Trophoblast cell (in vitro differentiated cells and primary cell): ENCODE measurements at regions not wholly inside any gene's neighbourhood (a gene's known extent, or its start where the extent isn't known, plus 50 kb on each side); places are given as distances from the start of the nearest gene placed in this dataset.

Experiments
- DNase-seq, 2 donors: peaks; one replicate each; pipeline ENCODE4 v3.0.0-alpha.2; 2016
- H2AFZ ChIP-seq: 2 replicates; pipeline ENCODE4 v1.6.1; 2013; ENCODE audit warnings: low read length, moderate library complexity, mild to moderate bottlenecking; ENCODE audit not compliant: insufficient read depth, poor library complexity
- H2AK5ac ChIP-seq: 2 replicates; pipeline ENCODE4 v1.6.1; 2013; ENCODE audit warnings: mild to moderate bottlenecking, low read length
- H2BK120ac ChIP-seq: 2 replicates; pipeline ENCODE4 v1.6.1; 2013; ENCODE audit warnings: low read length, mild to moderate bottlenecking, moderate library complexity; ENCODE audit not compliant: insufficient read depth, poor library complexity
- H2BK12ac ChIP-seq: 2 replicates; pipeline ENCODE4 v1.6.1; 2013; ENCODE audit warnings: mild to moderate bottlenecking, low read length, moderate library complexity
- H2BK5ac ChIP-seq: 2 replicates; pipeline ENCODE4 v1.6.1; 2013; ENCODE audit warnings: low read length, low read depth, moderate library complexity, mild to moderate bottlenecking; ENCODE audit not compliant: poor library complexity
- H3K14ac ChIP-seq: 2 replicates; pipeline ENCODE4 v1.6.1; 2013; ENCODE audit warnings: mild to moderate bottlenecking, low read length
- H3K18ac ChIP-seq: 2 replicates; pipeline ENCODE4 v1.6.1; 2013; ENCODE audit warnings: mild to moderate bottlenecking, low read length
- H3K23ac ChIP-seq: 2 replicates; pipeline ENCODE4 v1.6.1; 2013; ENCODE audit warnings: low read length
- H3K27ac ChIP-seq: 2 replicates; pipeline ENCODE4 v1.5.1; 2013; ENCODE audit warnings: low read depth, mild to moderate bottlenecking, inconsistent platforms, low read length, moderate library complexity
- H3K27me3 ChIP-seq: 2 replicates; pipeline ENCODE4 v1.6.1; 2013; ENCODE audit warnings: inconsistent platforms, mild to moderate bottlenecking, low read length, moderate library complexity; ENCODE audit not compliant: insufficient read depth
- H3K36me3 ChIP-seq, 2 experiments: 1 replicate in 1 of 2; 2 replicates in 1 of 2; pipeline ENCODE4 v1.6.1; 2013; ENCODE audit warnings: low read length in 2 of 2, mild to moderate bottlenecking in 2 of 2, moderate library complexity in 1 of 2; ENCODE audit not compliant: insufficient read depth in 2 of 2, control insufficient read depth in 1 of 2
- H3K4ac ChIP-seq: 2 replicates; pipeline ENCODE4 v1.6.1; 2013; ENCODE audit warnings: low read depth, mild to moderate bottlenecking, low read length, moderate library complexity
- H3K4me1 ChIP-seq, 2 experiments: 1 replicate in 1 of 2; 2 replicates in 1 of 2; pipeline ENCODE4 v1.6.1; 2013; ENCODE audit warnings: low read length in 2 of 2, mild to moderate bottlenecking in 2 of 2, moderate library complexity in 1 of 2; ENCODE audit not compliant: insufficient read depth in 2 of 2, control insufficient read depth in 1 of 2
- H3K4me2 ChIP-seq: 2 replicates; pipeline ENCODE4 v1.6.1; 2013; ENCODE audit warnings: inconsistent platforms, mild to moderate bottlenecking, low read length, moderate library complexity
- H3K4me3 ChIP-seq: 2 replicates; pipeline ENCODE4 v1.5.1; 2013; ENCODE audit warnings: mild to moderate bottlenecking, low read depth, low read length, inconsistent platforms
- H3K79me1 ChIP-seq: one replicate; pipeline ENCODE4 v1.6.1; 2013; ENCODE audit warnings: low read length
- H3K79me2 ChIP-seq: 2 replicates; pipeline ENCODE4 v1.6.1; 2013; ENCODE audit warnings: low read length, mild to moderate bottlenecking; ENCODE audit not compliant: control insufficient read depth, insufficient read depth, poor library complexity
- H3K9ac ChIP-seq: 2 replicates; pipeline ENCODE4 v1.6.1; 2013; ENCODE audit warnings: mild to moderate bottlenecking, low read length
- H3K9me3 ChIP-seq: 2 replicates; pipeline ENCODE4 v1.6.1; 2013; ENCODE audit warnings: low read depth, mild to moderate bottlenecking, control low read depth, inconsistent platforms, low read length; ENCODE audit not compliant: insufficient read depth
- H4K12ac ChIP-seq: 2 replicates; pipeline ENCODE4 v1.6.1; 2013; ENCODE audit warnings: low read depth, mild to moderate bottlenecking, low read length, moderate library complexity
- H4K8ac ChIP-seq: 2 replicates; pipeline ENCODE4 v1.6.1; 2013; ENCODE audit warnings: low read depth, mild to moderate bottlenecking, low read length, moderate library complexity
- H4K91ac ChIP-seq: one replicate; pipeline ENCODE4 v1.6.1; 2013; ENCODE audit warnings: low read depth, mild to moderate bottlenecking, low read length, moderate library complexity
- WGBS: extraction: QIAGEN DNeasy Blood & Tissue Kit; methylation state at CpG from one replicate; pipeline ENCODE4 v1.1.7; 2013; ENCODE audit warnings: missing lambda C conversion rate; ENCODE audit not compliant: insufficient read length, insufficient coverage; ENCODE audit errors: extremely low coverage; 5-methylcytosine and 5-hydroxymethylcytosine counted together

DNA sequence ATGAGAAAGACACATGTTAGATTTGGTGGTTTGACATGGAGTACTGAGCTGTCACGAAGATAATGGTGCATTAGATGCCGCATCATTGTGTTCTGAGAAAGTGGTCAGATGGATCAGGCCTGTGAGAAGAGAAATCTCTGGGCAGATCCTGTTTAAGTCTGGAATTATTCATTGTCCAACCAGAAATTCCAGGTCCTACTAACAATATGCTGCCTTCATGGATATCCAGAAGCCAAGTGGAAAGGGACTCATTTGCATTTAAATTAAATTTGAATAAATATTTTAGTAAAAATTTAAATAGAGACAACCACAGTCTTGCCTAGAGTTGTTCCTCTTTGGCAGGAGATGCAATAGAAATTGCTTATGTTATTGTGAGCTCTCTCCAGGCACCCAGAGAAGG lies 330.5 kb upstream of the TMEM132C start:
- Histone ChIP-seq H2AFZ (no peak overlapping the region), H3K9ac (no peak overlapping the region), H3K4me2 (no peak overlapping the region), H3K36me3 (no peaks in the 10 kb centered on the region), H3K4me1 (no peaks in the 10 kb centered on the region), H3K9me3 (peaks cover 2% of the 10 kb centered on the region), H3K4ac (no peak overlapping the region), H4K12ac (no peak overlapping the region), H3K14ac (no peak overlapping the region), H2BK120ac (no peak overlapping the region), H3K79me1 (no peaks in the 10 kb centered on the region), H3K27ac (no peak overlapping the region), H2AK5ac (no peak overlapping the region), H2BK12ac (no peak overlapping the region), H3K23ac (no peak overlapping the region), H2BK5ac (no peak overlapping the region), H3K4me3 (no peak overlapping the region), H4K91ac (no peak overlapping the region), H3K79me2 (no peaks in the 10 kb centered on the region), H3K27me3 (no peaks in the 10 kb centered on the region), H3K18ac (no peak overlapping the region), H4K8ac (no peak overlapping the region)
- DNase-seq: no peak
- no CpG with 5 or more reads among the region's 2 CpGs for WGBS

DNA sequence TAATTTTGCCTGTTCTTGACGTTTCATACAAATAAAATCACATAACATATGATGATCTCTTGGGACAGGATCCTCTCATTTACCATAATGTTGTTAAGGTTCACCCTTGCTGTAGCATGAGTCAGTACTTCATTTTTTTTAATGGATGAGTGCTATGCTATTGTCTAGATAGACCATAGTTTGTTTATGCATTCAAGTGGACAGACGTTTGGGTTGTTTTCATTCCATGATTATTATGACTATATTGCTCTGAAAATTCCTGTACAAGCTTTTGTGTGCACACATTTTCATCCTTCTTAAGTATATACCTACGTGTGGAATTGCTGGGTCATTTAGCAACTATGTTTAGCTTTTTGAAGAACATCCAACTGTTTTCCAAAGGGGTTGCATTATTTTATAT lies 325.6 kb upstream of the TMEM132C start:
- H2BK5ac ChIP-seq: no peak overlapping the region
- DNase-seq: no peak
- H3K9ac ChIP-seq: no peak overlapping the region
- no peak overlapping the region for H3K4ac ChIP-seq
- no peak overlapping the region for H3K23ac ChIP-seq
- H3K4me3 ChIP-seq: no peak overlapping the region
- no peak overlapping the region for H2BK120ac ChIP-seq
- no peak overlapping the region for H2AFZ ChIP-seq
- WGBS: no CpG with 5 or more reads among the region's 3 CpGs
- no peak overlapping the region for H3K14ac ChIP-seq
- H2AK5ac ChIP-seq: no peak overlapping the region
- no peak overlapping the region for H4K12ac ChIP-seq
- no peak overlapping the region for H3K18ac ChIP-seq
- peaks cover 0 to 5% of the 10 kb centered on the region in 2 experiments for H3K4me1 ChIP-seq
- no peak overlapping the region for H3K27ac ChIP-seq
- no peaks in the 10 kb centered on the region for H3K36me3 ChIP-seq
- H3K79me2 ChIP-seq: no peaks in the 10 kb centered on the region
- H4K8ac ChIP-seq: no peak overlapping the region
- peaks cover 2% of the 10 kb centered on the region for H3K79me1 ChIP-seq
- H3K27me3 ChIP-seq: no peaks in the 10 kb centered on the region
- H3K9me3 ChIP-seq: peaks cover 3% of the 10 kb centered on the region
- H3K4me2 ChIP-seq: no peak overlapping the region
- no peak overlapping the region for H2BK12ac ChIP-seq
- H4K91ac ChIP-seq: no peak overlapping the region

DNA sequence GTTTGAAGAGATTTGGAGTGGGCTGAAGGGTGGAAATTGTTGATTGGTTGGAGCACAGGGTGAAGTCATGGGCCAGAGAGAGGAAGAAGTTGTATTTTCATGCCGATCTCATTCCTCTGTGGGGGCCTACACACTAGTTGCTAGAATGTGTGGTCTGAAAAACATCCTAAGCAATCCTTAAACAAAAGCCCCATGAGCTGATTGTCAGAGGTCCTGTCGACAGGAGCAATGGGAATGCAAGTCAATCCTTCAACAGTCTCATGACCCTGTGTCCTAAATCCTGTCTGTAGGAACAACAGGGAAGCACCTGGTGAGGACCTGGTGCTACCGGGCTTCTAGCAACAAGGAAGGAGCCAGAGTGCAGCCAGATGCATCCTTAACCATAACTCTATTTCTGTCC lies 324.0 kb upstream of the TMEM132C start:
- Histone ChIP-seq H3K18ac (no peak overlapping the region), H4K91ac (no peak overlapping the region), H3K4ac (no peak overlapping the region), H2AK5ac (no peak overlapping the region), H3K79me1 (peaks cover 2% of the 10 kb centered on the region), H3K36me3 (no peaks in the 10 kb centered on the region), H3K23ac (no peak overlapping the region), H2BK5ac (no peak overlapping the region), H2BK12ac (no peak overlapping the region), H2AFZ (no peak overlapping the region), H3K4me3 (no peak overlapping the region), H3K79me2 (no peaks in the 10 kb centered on the region), H4K12ac (no peak overlapping the region), H3K9ac (no peak overlapping the region), H3K4me1 (peaks cover 0 to 5% of the 10 kb centered on the region in 2 experiments), H3K4me2 (no peak overlapping the region), H3K27me3 (no peaks in the 10 kb centered on the region), H3K9me3 (peaks cover 1% of the 10 kb centered on the region), H2BK120ac (no peak overlapping the region), H3K27ac (no peak overlapping the region), H4K8ac (no peak overlapping the region), H3K14ac (no peak overlapping the region)
- no CpG with 5 or more reads among the region's 3 CpGs for WGBS
- no peak for DNase-seq

DNA sequence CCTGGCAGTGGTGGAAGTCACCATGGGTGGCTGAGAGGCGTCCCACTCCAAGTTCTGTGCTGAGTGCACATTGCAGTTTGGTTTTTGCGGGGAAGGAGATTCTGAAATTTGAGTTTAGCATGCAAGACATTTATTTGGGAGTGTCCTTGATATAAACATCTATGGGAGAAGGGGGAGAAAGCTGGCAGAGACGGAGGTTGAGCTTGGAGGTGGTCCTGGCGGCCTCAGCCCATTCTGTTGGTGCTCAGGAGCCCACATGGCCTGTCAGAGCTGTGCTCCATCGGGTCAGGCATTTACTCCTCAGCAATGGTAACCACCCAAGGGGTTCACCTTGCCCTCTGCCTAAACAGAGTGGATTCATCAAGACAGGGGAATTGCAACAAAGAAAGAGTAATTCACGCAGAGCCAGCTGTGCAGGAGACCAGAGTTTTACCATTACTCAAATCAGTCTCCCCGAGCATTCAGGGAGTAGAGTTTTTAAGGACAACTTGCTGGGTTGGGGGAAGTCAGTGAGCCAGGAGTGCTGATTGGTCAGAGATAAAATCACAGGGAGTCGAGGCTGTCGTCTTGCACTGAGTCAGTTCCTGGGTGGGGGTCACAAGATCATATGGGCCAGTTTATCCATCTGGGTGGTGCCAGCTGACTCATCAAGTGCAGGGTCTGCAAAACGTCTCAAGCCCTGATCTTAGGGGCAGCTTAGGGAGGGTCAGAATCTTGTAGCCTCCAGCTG lies 323.3 kb upstream of the TMEM132C start:
- DNase-seq: no peak
- Histone ChIP-seq H2BK120ac (no peak overlapping the region), H3K4me2 (no peak overlapping the region), H3K4ac (no peak overlapping the region), H3K9me3 (peaks cover 1% of the 10 kb centered on the region), H3K79me2 (no peaks in the 10 kb centered on the region), H3K18ac (no peak overlapping the region), H3K23ac (no peak overlapping the region), H3K14ac (no peak overlapping the region), H4K8ac (no peak overlapping the region), H4K12ac (no peak overlapping the region), H2BK12ac (no peak overlapping the region), H3K4me3 (no peak overlapping the region), H2AK5ac (no peak overlapping the region), H3K36me3 (no peaks in the 10 kb centered on the region), H3K79me1 (peaks cover 2% of the 10 kb centered on the region), H3K27ac (no peak overlapping the region), H3K27me3 (no peaks in the 10 kb centered on the region), H3K9ac (no peak overlapping the region), H2AFZ (no peak overlapping the region), H4K91ac (peak overlapping the region; percentile 52), H2BK5ac (no peak overlapping the region), H3K4me1 (peaks cover 0 to 5% of the 10 kb centered on the region in 2 experiments)
- no CpG with 5 or more reads among the region's 10 CpGs for WGBS
